ELF-1 (cell line): ENCODE measurements at regions not wholly inside any gene's neighbourhood (a gene's known extent, or its start where the extent isn't known, plus 50 kb on each side); places are given as distances from the start of the nearest gene placed in this dataset.

Source experiments
- DNase-seq: peaks from one replicate; pipeline ENCODE4 v3.0.0-alpha.2; 2016; ENCODE audit warnings: low read depth, low spot score

GRCh38 chr2:226622484-226622883, 177.1 kb downstream of the IRS1 start:
- DNase-seq: no peak

- DNase-seq: no peak
These were observed 179.4 kb downstream of the IRS1 start for GRCh38 chr2:226620176-226620575.

GRCh38 chr2:226619707-226620106, 179.9 kb downstream of the IRS1 start:
- DNase-seq: no peak

- DNase-seq: no peak
These were observed 180.6 kb downstream of the IRS1 start for GRCh38 chr2:226618875-226619605.

- no peak for DNase-seq
These were observed 181.1 kb downstream of the IRS1 start for GRCh38 chr2:226618544-226618874.

GRCh38 chr2:226615891-226616290, 183.7 kb downstream of the IRS1 start:
- DNase-seq: no peak

GRCh38 chr2:226611944-226612318, 187.7 kb downstream of the IRS1 start:
- no peak for DNase-seq

- no peak for DNase-seq
These were observed 188.2 kb downstream of the IRS1 start for GRCh38 chr2:226611196-226611943.

GRCh38 chr2:226609366-226609765, 190.3 kb downstream of the IRS1 start:
- peak; percentile 26 for DNase-seq

GRCh38 chr2:226608451-226608850, 191.2 kb downstream of the IRS1 start:
- DNase-seq: no peak

- DNase-seq: no peak
These were observed 192.2 kb downstream of the IRS1 start for GRCh38 chr2:226607379-226607778.

GRCh38 chr2:226605642-226606041, 194.0 kb downstream of the IRS1 start:
- DNase-seq: no peak

- no peak for DNase-seq
These were observed 196.0 kb downstream of the IRS1 start for GRCh38 chr2:226603606-226604005.

GRCh38 chr2:226601881-226602662, 197.5 kb downstream of the IRS1 start:
- no peak for DNase-seq

- no peak for DNase-seq
These were observed 198.8 kb downstream of the IRS1 start for GRCh38 chr2:226600802-226601201.

- peak; percentile 11 for DNase-seq
These were observed 199.4 kb downstream of the IRS1 start for GRCh38 chr2:226600184-226600583.

GRCh38 chr2:226589043-226589442, 210.6 kb downstream of the IRS1 start:
- no peak for DNase-seq

GRCh38 chr2:226585130-226585561, 214.5 kb downstream of the IRS1 start:
- no peak for DNase-seq

- DNase-seq: no peak
These were observed 215.0 kb downstream of the IRS1 start for GRCh38 chr2:226584518-226585055.

GRCh38 chr2:226583715-226584114, 215.9 kb downstream of the IRS1 start:
- no peak for DNase-seq

GRCh38 chr2:226581661-226582060, 218.0 kb downstream of the IRS1 start:
- DNase-seq: no peak

GRCh38 chr2:226581004-226581403, 218.6 kb downstream of the IRS1 start:
- peak; percentile 11 for DNase-seq
